Endothelial cell of umbilical vein (primary cell): ENCODE measurements at regions not wholly inside any gene's neighbourhood (a gene's known extent, or its start where the extent isn't known, plus 50 kb on each side); places are given as distances from the start of the nearest gene placed in this dataset.

Experiments used
- EZH2 ChIP-seq: IDR thresholded peaks from 2 replicates; pipeline ENCODE4 v1.6.1; 2012; ENCODE audit warnings: borderline replicate concordance, low read depth, mild to moderate bottlenecking, moderate library complexity, low read length, inconsistent platforms; ENCODE audit not compliant: severe bottlenecking
- TF ChIP-seq, protein P1 (sequence below), 2 donors: IDR thresholded peaks; 1 replicate in 1 of 2; 2 replicates in 1 of 2; pipeline ENCODE4 v1.5.1; 2011; ENCODE audit warnings: low read length in 2 of 2, mild to moderate bottlenecking in 2 of 2, moderate library complexity in 2 of 2, control low read depth in 1 of 2, inconsistent platforms in 1 of 2, low read depth in 1 of 2; ENCODE audit not compliant: insufficient read depth in 1 of 2; ENCODE audit errors: extremely low read depth in 1 of 2

- no peak for TF ChIP-seq EZH2
- TF ChIP-seq, protein P1, sequence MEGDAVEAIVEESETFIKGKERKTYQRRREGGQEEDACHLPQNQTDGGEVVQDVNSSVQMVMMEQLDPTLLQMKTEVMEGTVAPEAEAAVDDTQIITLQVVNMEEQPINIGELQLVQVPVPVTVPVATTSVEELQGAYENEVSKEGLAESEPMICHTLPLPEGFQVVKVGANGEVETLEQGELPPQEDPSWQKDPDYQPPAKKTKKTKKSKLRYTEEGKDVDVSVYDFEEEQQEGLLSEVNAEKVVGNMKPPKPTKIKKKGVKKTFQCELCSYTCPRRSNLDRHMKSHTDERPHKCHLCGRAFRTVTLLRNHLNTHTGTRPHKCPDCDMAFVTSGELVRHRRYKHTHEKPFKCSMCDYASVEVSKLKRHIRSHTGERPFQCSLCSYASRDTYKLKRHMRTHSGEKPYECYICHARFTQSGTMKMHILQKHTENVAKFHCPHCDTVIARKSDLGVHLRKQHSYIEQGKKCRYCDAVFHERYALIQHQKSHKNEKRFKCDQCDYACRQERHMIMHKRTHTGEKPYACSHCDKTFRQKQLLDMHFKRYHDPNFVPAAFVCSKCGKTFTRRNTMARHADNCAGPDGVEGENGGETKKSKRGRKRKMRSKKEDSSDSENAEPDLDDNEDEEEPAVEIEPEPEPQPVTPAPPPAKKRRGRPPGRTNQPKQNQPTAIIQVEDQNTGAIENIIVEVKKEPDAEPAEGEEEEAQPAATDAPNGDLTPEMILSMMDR (IDR thresholded peaks at IDR 0.05; ENCODE audit: extremely low read depth in 1 of 2, insufficient read depth in 1 of 2, low read depth in 1 of 2, low read length in 2 of 2): no peak
Observed at GRCh38 chr7:49692516-49692915, 80.9 kb upstream of the VWC2 start.
